Type B pancreatic cell (in vitro differentiated cells): ENCODE measurements at regions not wholly inside any gene's neighbourhood (a gene's known extent, or its start where the extent isn't known, plus 50 kb on each side); places are given as distances from the start of the nearest gene placed in this dataset.

Experiments
- DNase-seq: peaks from one replicate; pipeline ENCODE4 v3.0.0; 2021; ENCODE audit warnings: mixed read lengths; ENCODE audit not compliant: unreplicated experiment; ENCODE audit errors: extremely low spot score
- H3K27ac Mint-ChIP-seq: 2 replicates; pipeline ENCODE4 v1.8.0; 2021; ENCODE audit warnings: mild to moderate bottlenecking, mixed read lengths
- H3K27me3 Mint-ChIP-seq: 2 replicates; pipeline ENCODE4 v1.8.0; 2021; ENCODE audit warnings: mixed read lengths
- H3K36me3 Mint-ChIP-seq: 2 replicates; pipeline ENCODE4 v1.8.0; 2021; ENCODE audit warnings: mixed read lengths
- H3K4me1 Mint-ChIP-seq: one replicate; pipeline ENCODE4 v1.8.0; 2021; ENCODE audit warnings: mixed read lengths; ENCODE audit not compliant: unreplicated experiment
- H3K4me3 Mint-ChIP-seq: 2 replicates; pipeline ENCODE4 v1.8.0; 2021; ENCODE audit warnings: mild to moderate bottlenecking, mixed read lengths
- H3K9me3 Mint-ChIP-seq: 2 replicates; pipeline ENCODE4 v1.8.0; 2021; ENCODE audit warnings: mixed read lengths
- TF ChIP-seq, protein P1 (sequence below): fragments of 200-600 bp; sonication (generic); conservative IDR thresholded peaks from 2 replicates; pipeline ENCODE4 v1.5.0; 2021; ENCODE audit warnings: antibody characterized with exemption, mild to moderate bottlenecking

DNA sequence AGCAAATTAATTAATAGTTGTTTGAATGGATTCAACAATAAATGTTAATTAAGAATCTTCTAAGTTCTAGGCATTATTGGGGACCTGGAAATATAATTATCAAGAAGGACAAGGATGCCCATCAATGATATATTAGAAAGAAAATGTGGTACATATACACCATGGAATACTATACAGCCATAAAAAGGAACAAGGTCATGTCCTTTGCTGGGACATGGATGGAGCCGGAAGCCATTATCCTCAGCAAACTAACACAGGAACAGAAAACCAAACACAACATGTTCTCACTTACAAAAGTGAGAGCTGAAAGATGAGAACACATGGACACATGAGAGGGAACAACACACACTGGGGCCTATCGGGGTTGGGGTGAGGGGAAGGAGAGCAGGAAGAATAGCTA lies 141.4 kb upstream of the JUN start:
- Mint-ChIP-seq H3K27me3 (peaks cover 4% of the 10 kb centered on the region), H3K9me3 (no peaks in the 10 kb centered on the region), H3K27ac (no peak overlapping the region), H3K36me3 (no peaks in the 10 kb centered on the region), H3K4me3 (no peak overlapping the region), H3K4me1 (peaks cover 40% of the 10 kb centered on the region)
- no peak for DNase-seq
- TF ChIP-seq, protein P1, sequence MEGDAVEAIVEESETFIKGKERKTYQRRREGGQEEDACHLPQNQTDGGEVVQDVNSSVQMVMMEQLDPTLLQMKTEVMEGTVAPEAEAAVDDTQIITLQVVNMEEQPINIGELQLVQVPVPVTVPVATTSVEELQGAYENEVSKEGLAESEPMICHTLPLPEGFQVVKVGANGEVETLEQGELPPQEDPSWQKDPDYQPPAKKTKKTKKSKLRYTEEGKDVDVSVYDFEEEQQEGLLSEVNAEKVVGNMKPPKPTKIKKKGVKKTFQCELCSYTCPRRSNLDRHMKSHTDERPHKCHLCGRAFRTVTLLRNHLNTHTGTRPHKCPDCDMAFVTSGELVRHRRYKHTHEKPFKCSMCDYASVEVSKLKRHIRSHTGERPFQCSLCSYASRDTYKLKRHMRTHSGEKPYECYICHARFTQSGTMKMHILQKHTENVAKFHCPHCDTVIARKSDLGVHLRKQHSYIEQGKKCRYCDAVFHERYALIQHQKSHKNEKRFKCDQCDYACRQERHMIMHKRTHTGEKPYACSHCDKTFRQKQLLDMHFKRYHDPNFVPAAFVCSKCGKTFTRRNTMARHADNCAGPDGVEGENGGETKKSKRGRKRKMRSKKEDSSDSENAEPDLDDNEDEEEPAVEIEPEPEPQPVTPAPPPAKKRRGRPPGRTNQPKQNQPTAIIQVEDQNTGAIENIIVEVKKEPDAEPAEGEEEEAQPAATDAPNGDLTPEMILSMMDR, result no peak

DNA sequence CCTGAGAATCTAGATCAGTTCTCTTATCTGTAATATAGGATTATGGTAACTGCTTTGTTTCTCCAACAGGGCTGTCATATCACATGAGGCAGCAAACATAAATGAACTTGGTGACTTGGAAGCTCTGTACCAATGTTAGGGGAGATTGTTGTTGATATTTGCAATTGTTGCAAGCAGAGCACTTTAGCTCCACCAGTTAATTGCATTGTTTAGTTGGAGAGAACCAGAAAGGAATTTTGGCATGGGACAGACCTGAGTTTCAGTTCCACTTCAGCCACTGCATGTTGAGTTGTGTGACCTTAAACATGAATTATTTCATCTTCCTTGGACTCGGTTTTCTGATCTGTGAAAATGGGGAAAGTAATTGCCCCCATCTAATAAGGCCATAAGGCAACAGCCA lies 142.3 kb upstream of the JUN start:
- Mint-ChIP-seq H3K4me1 (peaks cover 37% of the 10 kb centered on the region), H3K27me3 (peaks cover 4% of the 10 kb centered on the region), H3K27ac (no peak overlapping the region), H3K4me3 (no peak overlapping the region), H3K36me3 (no peaks in the 10 kb centered on the region), H3K9me3 (no peaks in the 10 kb centered on the region)
- no peak for DNase-seq
- TF ChIP-seq, protein P1, result no peak

DNA sequence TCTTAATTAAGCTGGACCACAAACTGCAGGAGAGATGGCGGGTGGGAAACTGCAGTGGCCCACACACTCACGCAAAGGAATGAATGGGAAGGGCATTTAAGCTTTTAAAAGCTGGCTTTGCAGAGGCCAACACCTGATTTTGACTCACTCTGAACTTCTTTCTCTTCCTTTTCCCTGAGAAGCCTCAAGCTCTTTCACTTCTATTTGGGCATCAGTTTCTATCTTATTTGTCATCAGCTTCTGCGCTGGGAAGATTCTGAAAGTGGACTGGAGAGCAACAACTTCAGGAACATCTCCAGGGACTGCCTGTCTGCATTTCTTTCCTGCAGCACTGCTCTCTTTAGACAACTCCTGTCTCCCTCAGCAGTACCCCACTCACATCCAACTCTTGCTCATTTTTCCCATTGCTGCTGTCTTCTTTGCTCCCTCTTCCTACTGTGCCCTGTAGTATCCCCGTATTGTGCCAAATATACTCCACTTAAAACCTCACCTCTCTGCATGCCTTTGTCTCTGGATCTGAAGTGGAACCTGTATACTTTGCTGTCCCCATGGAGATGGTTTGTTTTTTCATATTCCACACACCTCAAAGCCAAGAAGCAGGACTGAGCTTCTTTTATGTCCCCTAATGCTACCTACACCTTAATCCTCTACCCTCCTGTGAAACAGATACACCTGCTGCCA lies 143.3 kb upstream of the JUN start:
- Mint-ChIP-seq H3K27me3 (peaks cover 4% of the 10 kb centered on the region), H3K36me3 (no peaks in the 10 kb centered on the region), H3K27ac (peak overlapping the region; percentile 30), H3K9me3 (no peaks in the 10 kb centered on the region), H3K4me1 (peaks cover 32% of the 10 kb centered on the region), H3K4me3 (no peak overlapping the region)
- TF ChIP-seq, protein P1, result no peak
- no peak for DNase-seq

DNA sequence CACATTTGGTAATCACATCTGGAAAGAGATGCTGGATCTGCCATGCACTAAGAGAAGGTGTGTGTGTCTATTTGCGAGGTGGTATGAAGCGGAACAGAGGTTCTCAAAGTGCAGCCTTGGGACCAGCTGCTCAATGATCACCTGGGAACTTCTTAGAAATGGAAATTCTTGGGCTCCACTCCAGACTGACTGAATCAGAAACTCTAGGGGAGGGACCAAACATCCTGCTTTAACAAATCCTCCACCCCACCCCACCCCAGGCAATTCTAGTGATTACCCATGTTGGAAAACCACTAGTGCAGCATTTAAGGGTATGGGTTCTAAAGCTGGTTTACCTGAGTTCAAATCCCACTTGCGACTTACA lies 143.9 kb upstream of the JUN start:
- TF ChIP-seq, protein P1, result no peak
- Mint-ChIP-seq H3K4me3 (no peak overlapping the region), H3K27ac (peak overlapping the region; percentile 30), H3K4me1 (peaks cover 32% of the 10 kb centered on the region), H3K27me3 (peaks cover 4% of the 10 kb centered on the region), H3K36me3 (no peaks in the 10 kb centered on the region), H3K9me3 (no peaks in the 10 kb centered on the region)
- no peak for DNase-seq

DNA sequence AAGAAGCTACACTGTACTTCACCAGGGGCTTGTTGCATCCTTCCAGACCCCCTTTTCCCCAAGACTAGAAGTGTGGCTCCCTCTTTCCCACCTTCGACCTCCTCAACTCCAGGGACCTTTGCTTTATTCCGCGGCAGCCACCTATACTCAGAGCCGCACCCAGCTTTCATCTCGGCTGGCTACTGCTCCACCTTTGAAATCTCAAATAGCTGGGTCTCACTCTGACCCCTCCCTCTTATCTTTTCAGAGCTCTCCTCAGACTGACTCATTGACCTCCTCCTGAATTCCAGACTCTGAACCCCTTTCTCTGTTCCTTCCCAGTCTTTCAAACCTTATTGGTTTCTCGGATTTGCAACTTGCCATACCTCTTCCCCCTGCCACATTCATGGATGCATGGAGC lies 144.7 kb upstream of the JUN start:
- no peak for DNase-seq
- H3K4me1 Mint-ChIP-seq, result peaks cover 32% of the 10 kb centered on the region
- TF ChIP-seq, protein P1, result no peak
- peaks cover 2% of the 10 kb centered on the region for H3K9me3 Mint-ChIP-seq
- peaks cover 4% of the 10 kb centered on the region for H3K27me3 Mint-ChIP-seq
- peak overlapping the region; percentile 33 for H3K27ac Mint-ChIP-seq
- peaks cover under 1% of the 10 kb centered on the region for H3K36me3 Mint-ChIP-seq
- no peak overlapping the region for H3K4me3 Mint-ChIP-seq
